GM18870 (cell line): ENCODE measurements at regions not wholly inside any gene's neighbourhood (a gene's known extent, or its start where the extent isn't known, plus 50 kb on each side); places are given as distances from the start of the nearest gene placed in this dataset.

Experiments used
- ATAC-seq: cut with Tn5 transposase; IDR thresholded peaks from one replicate; pipeline ENCODE4 v1.9.1; 2021; ENCODE audit warnings: moderate library complexity; ENCODE audit not compliant: unreplicated experiment

DNA sequence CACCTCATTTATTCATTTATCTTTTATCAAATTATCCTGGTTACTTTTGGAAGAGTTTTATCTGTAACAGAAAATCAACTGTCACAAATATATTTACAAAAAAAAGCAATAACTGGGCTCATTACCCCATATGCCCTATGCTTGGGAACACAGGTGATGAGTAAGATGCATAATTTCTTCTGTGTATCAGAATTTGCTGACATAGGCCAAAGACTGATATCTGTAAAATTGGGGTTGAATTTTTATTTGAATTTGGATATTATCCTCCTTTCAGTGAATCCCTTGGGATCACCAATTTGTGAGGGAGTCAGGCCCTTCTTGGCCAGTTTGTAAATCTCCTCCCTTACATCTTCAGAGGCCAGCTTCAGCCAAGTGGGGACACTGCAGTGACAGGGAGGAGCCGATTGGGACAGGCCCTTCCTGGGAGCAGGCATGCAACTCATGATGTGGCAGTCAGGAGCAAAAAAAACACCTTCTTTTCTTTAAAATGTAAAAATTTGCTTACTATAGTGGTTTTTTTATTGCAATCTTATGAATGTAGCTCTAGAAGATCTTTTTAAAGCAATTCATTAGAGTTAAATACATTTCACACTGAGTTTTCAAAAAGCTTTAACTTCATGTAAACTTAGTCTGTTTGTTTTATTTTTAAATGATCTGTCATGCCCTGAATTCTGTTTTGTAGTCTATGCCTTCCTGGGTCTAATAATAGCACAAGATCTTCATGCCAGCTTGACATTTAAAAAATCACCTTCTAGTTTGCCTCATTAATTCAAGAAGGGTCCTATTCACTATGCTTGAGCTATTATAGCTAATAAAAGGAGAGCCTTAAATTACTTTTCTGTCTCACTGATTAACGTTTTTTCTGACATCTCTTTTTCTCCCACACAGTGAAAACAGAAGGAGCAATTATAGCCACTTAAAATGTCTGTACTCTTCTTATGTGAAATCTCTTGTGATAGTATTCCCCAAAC is 136.6 kb upstream of the SPRY1 start:
- ATAC-seq = no peak

- ATAC-seq = no peak
These were observed 135.9 kb upstream of the SPRY1 start for GRCh38 chr4:123260653-123261052.

DNA sequence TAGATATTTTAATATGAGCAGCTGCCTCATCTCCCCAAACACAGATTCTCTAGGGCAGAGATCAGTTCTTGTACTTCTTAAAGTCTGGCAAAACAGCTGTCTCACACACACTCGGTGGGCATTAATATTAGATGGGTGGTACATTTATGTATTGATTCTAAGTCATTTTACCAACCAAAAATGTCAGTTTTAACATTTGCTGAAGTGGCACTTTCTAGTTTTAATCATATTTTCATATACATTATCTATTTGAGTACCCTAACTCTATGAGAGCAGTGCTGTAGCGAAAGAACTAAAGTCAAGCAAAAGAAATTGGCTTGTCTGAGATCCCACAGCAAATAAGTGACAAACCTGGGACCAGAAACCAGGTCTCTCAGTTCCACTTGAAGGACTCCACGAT is 134.5 kb upstream of the SPRY1 start:
- no peak for ATAC-seq

DNA sequence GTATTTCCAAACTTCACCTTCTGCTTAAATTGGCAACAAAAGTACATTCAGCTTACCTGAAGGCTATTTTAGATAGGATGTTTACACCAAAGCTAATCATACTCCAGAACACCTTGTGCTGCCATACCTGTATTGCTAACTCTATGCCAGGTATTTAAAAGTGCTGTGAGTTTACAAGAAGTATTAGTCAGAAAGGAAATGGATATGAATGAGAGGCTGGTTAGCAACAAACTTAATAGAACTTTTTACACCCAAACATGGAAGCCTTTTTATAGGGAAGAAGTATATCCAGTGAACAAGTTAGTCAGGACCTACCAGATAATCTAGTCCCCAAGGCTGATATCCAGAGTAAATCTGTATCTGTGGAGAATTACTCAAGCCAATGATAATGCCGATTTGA is 131.2 kb upstream of the SPRY1 start:
- no peak for ATAC-seq

DNA sequence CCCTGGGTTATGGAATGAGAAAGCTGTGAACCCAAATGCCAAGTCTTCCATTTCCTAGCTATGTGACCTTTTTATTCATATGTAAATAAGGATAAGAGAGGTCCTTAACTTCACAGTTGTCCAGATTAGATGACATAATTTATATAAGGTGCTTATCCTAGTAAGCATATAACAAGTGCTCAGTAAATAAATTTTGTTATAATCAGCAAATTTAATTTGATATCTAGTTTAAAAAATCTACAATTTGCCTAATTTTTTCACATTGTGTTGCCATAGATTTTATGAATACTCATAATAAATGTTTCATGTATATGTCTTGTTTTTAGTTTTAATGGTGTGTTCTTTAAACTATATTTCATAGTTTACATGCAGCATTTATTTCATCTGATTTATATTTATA is 130.4 kb upstream of the SPRY1 start:
- no peak for ATAC-seq

DNA sequence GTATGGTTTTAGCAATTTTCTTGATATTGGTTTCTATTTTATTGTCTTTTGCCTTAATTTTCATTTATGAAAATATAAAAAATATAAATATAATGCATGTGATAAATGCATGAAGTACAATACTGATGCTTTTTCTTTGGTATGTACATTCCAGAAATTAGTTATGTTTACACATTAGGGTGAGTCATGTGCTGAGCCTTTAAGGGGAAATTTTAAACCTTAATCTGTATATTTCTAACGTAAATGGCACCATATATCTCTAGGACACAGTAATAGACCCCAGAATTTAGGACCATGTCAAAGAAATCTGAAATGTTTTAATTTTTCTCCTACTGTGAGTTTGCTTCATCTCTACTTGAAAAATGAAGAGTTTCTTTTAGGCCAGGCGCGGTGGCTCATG is 117.8 kb upstream of the SPRY1 start:
- no peak for ATAC-seq

- no peak for ATAC-seq
These were observed 113.2 kb upstream of the SPRY1 start for GRCh38 chr4:123283371-123283895.

DNA sequence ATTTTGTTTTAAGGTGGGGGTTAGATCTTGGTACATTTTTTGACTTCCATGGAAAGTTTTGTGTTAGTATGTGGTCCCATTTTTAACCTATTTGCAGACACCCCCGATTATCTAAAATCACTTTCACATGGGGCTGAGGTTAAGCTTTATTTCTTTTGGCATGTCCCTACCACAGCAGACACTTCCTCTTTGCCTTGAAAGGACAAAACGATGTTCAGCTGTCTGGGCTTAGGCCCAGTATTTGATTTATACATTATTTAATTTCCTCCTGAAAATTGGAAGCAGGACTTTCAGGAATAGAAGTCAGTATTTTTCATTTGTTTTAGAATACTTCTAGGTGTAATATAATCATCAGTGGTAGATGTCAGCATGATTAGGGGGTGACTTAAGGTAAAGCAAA is 112.4 kb upstream of the SPRY1 start:
- ATAC-seq = no peak

DNA sequence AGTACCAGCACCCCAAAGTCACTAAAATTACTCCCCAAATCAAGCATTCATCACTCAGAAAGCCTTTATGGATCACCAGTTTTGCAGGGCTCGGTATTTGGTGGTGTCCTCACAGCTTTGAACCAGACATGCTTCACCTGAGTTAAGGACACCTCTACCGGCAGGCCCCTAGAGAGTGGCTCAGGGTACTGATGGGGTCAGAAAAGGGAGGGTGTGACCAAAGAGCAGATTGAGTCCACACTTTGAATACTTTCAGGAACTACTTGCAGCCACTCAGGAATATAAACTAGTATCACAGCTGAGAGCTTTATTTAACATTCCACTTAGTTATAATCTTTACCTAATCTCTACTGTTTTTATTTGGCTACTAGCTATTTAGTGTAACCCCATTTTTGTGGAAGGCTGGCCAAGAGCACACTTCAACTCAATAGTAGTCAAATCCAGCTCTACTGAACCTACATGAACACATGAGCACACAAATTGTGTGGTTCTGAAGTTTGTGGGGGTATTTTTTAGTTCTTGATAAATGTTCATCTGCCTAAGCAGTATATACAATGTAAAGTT is 109.6 kb upstream of the SPRY1 start:
- no peak for ATAC-seq

- peak; percentile 67 for ATAC-seq
These were observed 108.1 kb upstream of the SPRY1 start for GRCh38 chr4:123288309-123289025.

GRCh38 chr4:123291329-123291728 is 105.3 kb upstream of the SPRY1 start:
- no peak for ATAC-seq

- ATAC-seq = no peak
These were observed 98.8 kb upstream of the SPRY1 start for GRCh38 chr4:123297836-123298235.

DNA sequence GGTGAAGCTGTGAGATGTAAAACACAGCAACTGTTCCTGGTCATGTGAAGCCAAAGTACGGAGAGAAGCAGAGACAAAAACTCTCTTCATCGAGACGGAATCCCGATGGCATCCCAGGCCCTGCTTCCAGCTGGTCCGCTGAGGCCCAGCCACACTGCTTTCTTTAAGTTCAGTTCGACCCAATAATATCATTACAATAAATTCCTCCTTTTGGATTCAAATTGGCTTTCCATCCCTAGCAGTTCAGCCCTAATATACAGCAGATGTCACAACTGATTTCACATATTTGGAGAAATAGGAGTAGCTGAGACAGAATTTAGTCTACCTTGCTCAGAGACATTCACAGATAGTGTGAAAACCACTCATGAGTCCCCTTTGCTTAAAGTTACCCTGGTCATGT is 98.3 kb upstream of the SPRY1 start:
- no peak for ATAC-seq

DNA sequence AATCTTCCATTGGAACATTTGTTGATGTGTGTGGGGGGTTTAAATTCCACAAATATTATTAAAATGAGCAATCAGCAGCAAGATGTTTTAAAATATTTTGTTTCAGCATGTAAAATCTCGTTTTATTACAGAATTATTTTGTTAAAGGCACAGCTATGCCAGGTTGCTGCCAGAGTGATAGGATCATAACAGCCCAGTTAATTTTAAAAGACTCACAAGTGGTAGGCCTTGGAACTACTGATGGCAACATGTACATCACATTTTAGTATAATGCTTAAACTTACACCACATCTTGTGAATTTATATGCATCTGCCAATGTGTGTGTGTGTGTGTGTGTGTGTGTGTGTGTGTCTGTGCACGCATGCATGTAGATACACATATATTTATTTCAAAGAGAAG is 97.8 kb upstream of the SPRY1 start:
- ATAC-seq = no peak

DNA sequence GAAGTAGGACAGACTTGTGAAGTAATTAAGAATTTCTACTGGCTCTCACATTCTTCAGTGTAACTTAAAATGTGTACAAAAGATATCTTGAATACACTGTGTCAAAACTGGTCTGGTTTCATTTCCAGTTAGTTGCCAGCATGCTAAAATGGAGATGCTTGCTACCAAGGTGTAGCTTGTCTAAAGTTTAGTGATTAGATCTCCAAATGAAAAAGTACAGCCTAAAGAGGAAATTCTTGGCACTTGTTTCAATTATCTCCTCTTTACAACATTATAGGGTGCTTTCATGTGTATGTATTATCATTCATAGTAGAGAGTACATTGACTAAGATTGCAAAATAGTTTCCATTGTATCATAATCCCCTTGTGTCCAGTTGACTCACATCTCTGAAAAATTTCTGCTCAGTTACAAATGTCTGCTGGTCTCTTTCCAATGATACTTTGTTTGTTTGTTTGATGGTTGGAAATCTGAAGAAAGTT is 97.3 kb upstream of the SPRY1 start:
- ATAC-seq = no peak

DNA sequence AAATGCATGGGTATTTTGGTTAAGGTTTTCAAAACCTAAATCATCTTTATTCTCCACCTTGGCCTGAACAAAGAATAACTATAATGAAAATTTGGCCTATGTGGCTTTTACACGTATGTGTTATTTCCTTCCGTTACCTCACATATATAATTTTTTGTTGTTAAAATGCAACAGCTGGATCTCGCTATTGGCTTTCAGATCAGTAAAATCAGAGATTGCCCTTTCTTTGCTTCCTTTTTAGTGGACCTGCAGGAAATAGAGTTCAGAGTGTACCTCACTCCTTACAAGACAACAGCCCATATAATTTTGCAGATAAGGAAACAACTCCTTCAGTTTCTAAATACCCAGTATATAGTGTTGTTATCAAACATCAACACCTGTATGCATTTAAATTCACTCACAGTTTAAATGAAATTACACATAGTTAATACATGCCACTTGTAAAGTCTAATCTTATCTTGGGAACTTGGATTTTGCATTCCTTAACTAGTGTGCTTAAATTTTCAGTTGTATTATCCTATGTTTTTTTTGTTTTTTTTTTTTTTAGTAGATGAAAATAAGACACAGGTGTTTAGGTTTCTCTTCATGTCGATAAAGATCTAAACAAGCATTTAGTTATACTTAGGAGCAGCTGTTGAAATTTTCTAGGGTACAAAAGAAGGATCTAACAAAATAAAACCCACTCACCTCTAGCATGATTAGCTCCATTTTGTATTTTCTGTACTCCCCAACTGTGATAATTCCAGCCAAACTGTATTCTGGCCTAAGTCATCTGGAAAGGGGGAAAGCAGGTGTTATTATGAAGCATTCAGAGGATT is 96.2 kb upstream of the SPRY1 start:
- no peak for ATAC-seq

- no peak for ATAC-seq
These were observed 94.7 kb upstream of the SPRY1 start for GRCh38 chr4:123301923-123302322.

GRCh38 chr4:123304151-123304964 is 92.2 kb upstream of the SPRY1 start:
- no peak for ATAC-seq

GRCh38 chr4:123305736-123306135 is 90.9 kb upstream of the SPRY1 start:
- ATAC-seq = no peak

DNA sequence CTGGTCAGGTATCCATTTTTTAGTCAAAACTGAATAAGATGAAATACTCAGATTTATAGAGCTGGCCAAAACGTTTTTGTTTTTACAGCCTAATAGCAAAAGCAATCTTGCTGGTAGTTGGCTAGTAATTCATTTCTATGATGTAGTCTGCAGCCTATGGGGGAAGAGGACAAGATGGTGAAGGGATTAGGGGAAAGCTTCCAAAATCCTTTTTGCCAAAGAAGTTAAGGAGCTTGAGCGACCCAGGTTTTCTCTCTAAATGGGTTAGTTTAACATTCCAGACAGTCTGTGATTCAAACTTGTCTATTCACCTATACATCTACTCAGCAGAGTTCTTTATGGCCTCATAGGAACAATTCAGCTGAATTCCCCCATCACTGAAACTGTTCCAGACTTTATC is 89.8 kb upstream of the SPRY1 start:
- ATAC-seq = no peak
